T-helper 1 cell treated with Interleukin-12 subunit alpha and Interleukin-12 subunit beta and Interleukin-4 antibody, amounts not matched to agents 30 ng/mL and 1 ng/mL, for 36 hours (primary cell): ENCODE measurements at regions not wholly inside any gene's neighbourhood (a gene's known extent, or its start where the extent isn't known, plus 50 kb on each side); places are given as distances from the start of the nearest gene placed in this dataset.
"Not testable (repeated sequence)": the region's sequence is repeated elsewhere in the genome, so short reads cannot be mapped to it uniquely, and the experiment has no call there.

Experiments
- intact Hi-C: fragments of 100-400 bp; cut with micrococcal nuclease; formaldehyde crosslinking; loops from one replicate; pipeline ENCODE4 v1.15.1; 2024

- intact Hi-C loops: no loop called here
Measured at GRCh38 chr10:56496186-56496486, 135.1 kb upstream of the ZWINT start.

- intact Hi-C loops: no loop called here
Measured at GRCh38 chr10:56487746-56488145, 126.7 kb upstream of the ZWINT start.

GRCh38 chr10:56481521-56482091 lies 120.5 kb upstream of the ZWINT start:
- intact Hi-C loops: no loop called here

- intact Hi-C loops: no loop called here
Measured at GRCh38 chr10:56472978-56473377, 111.9 kb upstream of the ZWINT start.

- intact Hi-C loops: no loop called here
Measured at GRCh38 chr10:56470701-56471100, 109.6 kb upstream of the ZWINT start.

- intact Hi-C loops: no loop called here
Measured at GRCh38 chr10:56469482-56469881, 108.4 kb upstream of the ZWINT start.

- intact Hi-C loops: no loop called here
Measured at GRCh38 chr10:56466005-56466404, 104.9 kb upstream of the ZWINT start.

GRCh38 chr10:56449770-56450169 lies 88.7 kb upstream of the ZWINT start:
- intact Hi-C loops: no loop called here

- intact Hi-C loops: not testable (repeated sequence)
Measured at GRCh38 chr10:56447613-56448012, 86.6 kb upstream of the ZWINT start.

GRCh38 chr10:56441337-56441736 lies 80.3 kb upstream of the ZWINT start:
- intact Hi-C loops: not testable (repeated sequence)
